GM23338 (cell line): ENCODE measurements at regions not wholly inside any gene's neighbourhood (a gene's known extent, or its start where the extent isn't known, plus 50 kb on each side); places are given as distances from the start of the nearest gene placed in this dataset.

Experiments
- ATAC-seq: fragments of 200-7000 bp; cut with Tn5 transposase; 3 replicates; pipeline ENCODE4 v1.9.1; 2020
- DNase-seq: peaks from one replicate; pipeline ENCODE4 v3.0.0-alpha.2; 2015; ENCODE audit warnings: low spot score
- H2AFZ ChIP-seq: fragments of 200-600 bp; sonication (generic); 2 replicates; pipeline ENCODE4 v1.8.0; 2016; ENCODE audit warnings: antibody characterized with exemption, mild to moderate bottlenecking, moderate library complexity
- H3F3A ChIP-seq: fragments of 200-600 bp; sonication (generic); replicated peaks from 2 replicates; pipeline ENCODE4 v1.8.0; 2017; ENCODE audit warnings: antibody characterized with exemption, mixed run types, low read depth
- H3K27ac ChIP-seq: fragments of 200-600 bp; sonication (generic); 2 replicates; pipeline ENCODE4 v1.6.1; 2016; ENCODE audit warnings: low read depth
- H3K27me3 ChIP-seq: fragments of 200-600 bp; sonication (generic); 2 replicates; pipeline ENCODE4 v1.8.0; 2016; ENCODE audit warnings: mild to moderate bottlenecking, mixed run types, moderate library complexity; ENCODE audit not compliant: insufficient read depth
- H3K36me3 ChIP-seq: fragments of 200-600 bp; sonication (generic); 2 replicates; pipeline ENCODE4 v1.8.0; 2016; ENCODE audit warnings: mild to moderate bottlenecking; ENCODE audit not compliant: insufficient read depth
- H3K4me1 ChIP-seq: fragments of 200-600 bp; sonication (generic); 2 replicates; pipeline ENCODE4 v1.8.0; 2016; ENCODE audit warnings: mild to moderate bottlenecking, moderate library complexity; ENCODE audit not compliant: insufficient read depth
- H3K4me2 ChIP-seq: fragments of 200-600 bp; sonication (generic); 2 replicates; pipeline ENCODE4 v1.7.1; 2017; ENCODE audit warnings: mixed run types
- H3K4me3 ChIP-seq: fragments of 200-600 bp; sonication (generic); 2 replicates; pipeline ENCODE4 v1.6.1; 2016; ENCODE audit warnings: mixed run types
- H3K79me2 ChIP-seq: fragments of 200-600 bp; sonication (generic); replicated peaks from 2 replicates; pipeline ENCODE4 v1.8.0; 2017; ENCODE audit warnings: mild to moderate bottlenecking; ENCODE audit not compliant: insufficient read depth
- H3K9me2 ChIP-seq: fragments of 200-600 bp; sonication (generic); 2 replicates; pipeline ENCODE4 v1.8.0; 2017; ENCODE audit not compliant: insufficient read depth
- H4K20me1 ChIP-seq: fragments of 200-600 bp; sonication (generic); replicated peaks from 2 replicates; pipeline ENCODE4 v1.8.0; 2017; ENCODE audit warnings: mild to moderate bottlenecking; ENCODE audit not compliant: insufficient read depth
- H3K27ac Mint-ChIP-seq: 2 replicates; pipeline ENCODE4 v1.8.0; 2020; ENCODE audit warnings: inconsistent platforms, mild to moderate bottlenecking, moderate library complexity, mixed read lengths
- H3K27me3 Mint-ChIP-seq: 3 replicates; pipeline ENCODE4 v1.8.0; 2022; ENCODE audit warnings: low read depth, mild to moderate bottlenecking, moderate library complexity, mixed read lengths, inconsistent platforms; ENCODE audit not compliant: insufficient read depth, poor library complexity
- H3K36me3 Mint-ChIP-seq: 3 replicates; pipeline ENCODE4 v1.8.0; 2021; ENCODE audit warnings: low read depth, mild to moderate bottlenecking, inconsistent platforms, moderate library complexity, mixed read lengths
- H3K4me1 Mint-ChIP-seq: 3 replicates; pipeline ENCODE4 v1.8.0; 2020; ENCODE audit warnings: mild to moderate bottlenecking, inconsistent platforms, mixed read lengths
- H3K4me3 Mint-ChIP-seq: 3 replicates; pipeline ENCODE4 v1.8.0; 2021; ENCODE audit warnings: moderate library complexity, mild to moderate bottlenecking, inconsistent platforms, mixed read lengths
- H3K9me3 Mint-ChIP-seq: 3 replicates; pipeline ENCODE4 v1.8.0; 2020; ENCODE audit warnings: moderate library complexity, mild to moderate bottlenecking, inconsistent platforms, mixed read lengths
- CREB1 ChIP-seq: fragments of 250-450 bp; sonication (Bioruptor Pico); IDR thresholded peaks from 2 replicates; pipeline ENCODE4 v1.5.0; 2020; ENCODE audit warnings: low read depth, mild to moderate bottlenecking, moderate library complexity
- CTCF ChIP-seq, 2 experiments: fragments of 200-600 bp in 1 of 2; sonication (generic) in 1 of 2; conservative IDR thresholded peaks; 2 replicates each; pipeline versions ENCODE4 v1.5.1 to v1.6.1; 2016 to 2017; ENCODE audit warnings: antibody characterized with exemption in 2 of 2, low read depth in 2 of 2, mild to moderate bottlenecking in 2 of 2, moderate library complexity in 1 of 2
- EZH2 ChIP-seq: fragments of 200-600 bp; sonication (generic); IDR thresholded peaks from one replicate; pipeline ENCODE4 v1.8.0; 2017; ENCODE audit warnings: antibody characterized with exemption, mild to moderate bottlenecking, low read depth; ENCODE audit not compliant: unreplicated experiment
- EZH2phosphoT487 ChIP-seq: fragments of 200-600 bp; sonication (generic); IDR thresholded peaks from one replicate; pipeline ENCODE4 v1.8.1; 2018; ENCODE audit warnings: antibody characterized with exemption; ENCODE audit not compliant: unreplicated experiment
- JUNB ChIP-seq: IDR thresholded peaks from one replicate; pipeline ENCODE4 v1.6.1; 2016; ENCODE audit warnings: antibody characterized with exemption; ENCODE audit not compliant: unreplicated experiment
- NANOG ChIP-seq: IDR thresholded peaks from 2 replicates; pipeline ENCODE4 v1.6.1; 2016; ENCODE audit warnings: antibody characterized with exemption, borderline replicate concordance
- POLR2AphosphoS5 ChIP-seq: IDR thresholded peaks from 2 replicates; pipeline ENCODE4 v1.6.1; 2016; ENCODE audit warnings: antibody characterized with exemption, low read depth
- REST ChIP-seq: IDR thresholded peaks from one replicate; pipeline ENCODE4 v1.6.1; 2018; ENCODE audit warnings: antibody characterized with exemption; ENCODE audit not compliant: unreplicated experiment
- STAT1 ChIP-seq: IDR thresholded peaks from one replicate; pipeline ENCODE4 v1.6.1; 2016; ENCODE audit warnings: antibody characterized with exemption; ENCODE audit not compliant: unreplicated experiment
- ZNF114 ChIP-seq: fragments of 250-450 bp; sonication (Bioruptor Pico); IDR thresholded peaks from 2 replicates; pipeline ENCODE4 v1.5.0; 2020; ENCODE audit warnings: mild to moderate bottlenecking, moderate library complexity
- ZNF331 ChIP-seq: fragments of 250-450 bp; sonication (Bioruptor Pico); IDR thresholded peaks from 2 replicates; pipeline ENCODE4 v1.5.0; 2020; ENCODE audit warnings: low read depth, mild to moderate bottlenecking, moderate library complexity
- ZNF462 ChIP-seq: fragments of 250-450 bp; sonication (Bioruptor Pico); IDR thresholded peaks from 2 replicates; pipeline ENCODE4 v1.5.0; 2020; ENCODE audit warnings: mild to moderate bottlenecking, moderate library complexity
- TF ChIP-seq, protein P1 (sequence below): IDR thresholded peaks from 2 replicates; pipeline ENCODE4 v1.6.1; 2016; ENCODE audit warnings: antibody characterized with exemption

GRCh38 chr5:158492136-158492535 is 607.6 kb downstream of the EBF1 start:
- Mint-ChIP-seq H3K9me3 (no peaks in the 10 kb centered on the region), H3K4me3 (no peak overlapping the region), H3K4me1 (peaks cover 18% of the 10 kb centered on the region), H3K27me3 (no peaks in the 10 kb centered on the region), H3K36me3 (no peaks in the 10 kb centered on the region), H3K27ac (no peak overlapping the region)
- DNase-seq: no peak
- Histone ChIP-seq H3F3A (no peaks in the 10 kb centered on the region), H3K4me2 (no peak overlapping the region), H3K27ac (no peak overlapping the region), H2AFZ (no peak overlapping the region), H3K27me3 (no peaks in the 10 kb centered on the region), H3K9me2 (peaks cover 8% of the 10 kb centered on the region; the same call in 1 of the 2 replicates), H3K4me3 (no peak overlapping the region), H4K20me1 (no peaks in the 10 kb centered on the region), H3K79me2 (no peaks in the 10 kb centered on the region), H3K36me3 (no peaks in the 10 kb centered on the region), H3K4me1 (peaks cover 4% of the 10 kb centered on the region; the same call in 1 of the 2 replicates)
- ATAC-seq: no peak
- TF ChIP-seq ZNF462 (CRISPR knock-in tag) (no peak), CREB1 (CRISPR knock-in tag) (no peak), REST (no peak), EZH2phosphoT487 (no peak), EZH2 (no peak), JUNB (no peak), ZNF331 (no peak), ZNF114 (no peak), STAT1 (no peak), POLR2AphosphoS5 (no peak), CTCF (conservative IDR thresholded peaks at IDR 0.05; ENCODE audit: low read depth in 2 of 2) (no peak), NANOG (no peak)
- TF ChIP-seq, protein P1, sequence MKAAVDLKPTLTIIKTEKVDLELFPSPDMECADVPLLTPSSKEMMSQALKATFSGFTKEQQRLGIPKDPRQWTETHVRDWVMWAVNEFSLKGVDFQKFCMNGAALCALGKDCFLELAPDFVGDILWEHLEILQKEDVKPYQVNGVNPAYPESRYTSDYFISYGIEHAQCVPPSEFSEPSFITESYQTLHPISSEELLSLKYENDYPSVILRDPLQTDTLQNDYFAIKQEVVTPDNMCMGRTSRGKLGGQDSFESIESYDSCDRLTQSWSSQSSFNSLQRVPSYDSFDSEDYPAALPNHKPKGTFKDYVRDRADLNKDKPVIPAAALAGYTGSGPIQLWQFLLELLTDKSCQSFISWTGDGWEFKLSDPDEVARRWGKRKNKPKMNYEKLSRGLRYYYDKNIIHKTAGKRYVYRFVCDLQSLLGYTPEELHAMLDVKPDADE: no peak
